Thyroid gland (tissue), 4 donors: ENCODE measurements at regions not wholly inside any gene's neighbourhood (a gene's known extent, or its start where the extent isn't known, plus 50 kb on each side); places are given as distances from the start of the nearest gene placed in this dataset.

Source experiments
- POLR2A ChIP-seq, 2 donors: fragments of 450-650 bp; IDR thresholded peaks; one replicate each; pipeline ENCODE4 v1.6.1; 2017; ENCODE audit warnings: antibody characterized with exemption in 2 of 2, mild to moderate bottlenecking in 2 of 2, moderate library complexity in 1 of 2
- TF ChIP-seq, protein P1 (sequence below), 6 experiments: fragments of 200-600 bp in 3 of 6; fragments of 450-650 bp in 3 of 6; sonication (generic) in 3 of 6; IDR thresholded peaks; one replicate each; pipeline ENCODE4 v1.5.1; 2016 to 2019; ENCODE audit warnings: antibody characterized with exemption in 6 of 6, mild to moderate bottlenecking in 2 of 6, inconsistent platforms in 1 of 6, moderate library complexity in 1 of 6

DNA sequence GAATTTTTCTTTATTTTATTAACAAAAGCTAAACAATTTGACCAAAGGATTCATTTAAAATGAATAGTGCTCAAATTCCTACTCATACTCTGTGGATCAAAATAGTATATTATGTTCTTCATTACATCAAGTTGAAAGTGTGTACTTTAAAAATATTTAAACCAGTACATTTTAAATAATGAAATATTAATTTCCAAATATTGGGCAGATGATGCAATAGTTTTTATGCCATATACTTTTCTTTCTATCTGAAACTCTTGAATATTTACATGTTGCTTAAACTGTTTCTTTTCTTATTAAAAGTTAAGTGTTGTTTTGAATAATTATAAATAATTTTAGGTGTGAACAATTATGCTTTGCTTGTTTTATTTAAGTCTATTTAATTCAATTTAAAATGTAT lies 144.7 kb upstream of the TMPRSS15 start:
- TF ChIP-seq, protein P1, sequence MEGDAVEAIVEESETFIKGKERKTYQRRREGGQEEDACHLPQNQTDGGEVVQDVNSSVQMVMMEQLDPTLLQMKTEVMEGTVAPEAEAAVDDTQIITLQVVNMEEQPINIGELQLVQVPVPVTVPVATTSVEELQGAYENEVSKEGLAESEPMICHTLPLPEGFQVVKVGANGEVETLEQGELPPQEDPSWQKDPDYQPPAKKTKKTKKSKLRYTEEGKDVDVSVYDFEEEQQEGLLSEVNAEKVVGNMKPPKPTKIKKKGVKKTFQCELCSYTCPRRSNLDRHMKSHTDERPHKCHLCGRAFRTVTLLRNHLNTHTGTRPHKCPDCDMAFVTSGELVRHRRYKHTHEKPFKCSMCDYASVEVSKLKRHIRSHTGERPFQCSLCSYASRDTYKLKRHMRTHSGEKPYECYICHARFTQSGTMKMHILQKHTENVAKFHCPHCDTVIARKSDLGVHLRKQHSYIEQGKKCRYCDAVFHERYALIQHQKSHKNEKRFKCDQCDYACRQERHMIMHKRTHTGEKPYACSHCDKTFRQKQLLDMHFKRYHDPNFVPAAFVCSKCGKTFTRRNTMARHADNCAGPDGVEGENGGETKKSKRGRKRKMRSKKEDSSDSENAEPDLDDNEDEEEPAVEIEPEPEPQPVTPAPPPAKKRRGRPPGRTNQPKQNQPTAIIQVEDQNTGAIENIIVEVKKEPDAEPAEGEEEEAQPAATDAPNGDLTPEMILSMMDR (IDR thresholded peaks at IDR 0.05), result no peak
- no peak for TF ChIP-seq POLR2A (IDR thresholded peaks at IDR 0.05)
